DOHH2 (cell line): ENCODE measurements at regions not wholly inside any gene's neighbourhood (a gene's known extent, or its start where the extent isn't known, plus 50 kb on each side); places are given as distances from the start of the nearest gene placed in this dataset.

Experiments
- CTCF ChIP-seq: fragments of 200-600 bp; sonication (generic); IDR thresholded peaks from one replicate; pipeline ENCODE4 v1.5.1; 2014; ENCODE audit warnings: antibody characterized with exemption, mild to moderate bottlenecking, low read depth, low read length; ENCODE audit not compliant: poor library complexity, severe bottlenecking
- EZH2phosphoT487 ChIP-seq: fragments of 200-600 bp; sonication (generic); IDR thresholded peaks from 2 replicates; pipeline ENCODE4 v1.6.1; 2017; ENCODE audit warnings: borderline replicate concordance, mild to moderate bottlenecking, antibody characterized with exemption, low read length, moderate library complexity, mixed read lengths

- TF ChIP-seq CTCF (no peak), EZH2phosphoT487 (no peak)
Measured at GRCh38 chr5:155343468-155343867, 329.9 kb downstream of the KIF4B start.
